8988T (cell line): ENCODE measurements at regions not wholly inside any gene's neighbourhood (a gene's known extent, or its start where the extent isn't known, plus 50 kb on each side); places are given as distances from the start of the nearest gene placed in this dataset.

ENCODE experiments used
- DNase-seq: peaks from one replicate; pipeline ENCODE4 v3.0.0; 2011

GRCh38 chr9:99594056-99594780, 227.5 kb upstream of the NR4A3 start:
- DNase-seq, result no peak

GRCh38 chr9:99595796-99596195, 225.9 kb upstream of the NR4A3 start:
- no peak for DNase-seq

GRCh38 chr9:99601571-99602111, 220.0 kb upstream of the NR4A3 start:
- no peak for DNase-seq

- DNase-seq, result no peak
These were observed 218.8 kb upstream of the NR4A3 start for GRCh38 chr9:99602854-99603253.

- DNase-seq, result no peak
These were observed 216.5 kb upstream of the NR4A3 start for GRCh38 chr9:99605016-99605743.

GRCh38 chr9:99606296-99606695, 215.4 kb upstream of the NR4A3 start:
- no peak for DNase-seq

- DNase-seq, result no peak
These were observed 214.7 kb upstream of the NR4A3 start for GRCh38 chr9:99606957-99607356.

GRCh38 chr9:99607842-99608448, 213.7 kb upstream of the NR4A3 start:
- no peak for DNase-seq

- no peak for DNase-seq
These were observed 207.3 kb upstream of the NR4A3 start for GRCh38 chr9:99614341-99614740.

- DNase-seq, result no peak
These were observed 200.6 kb upstream of the NR4A3 start for GRCh38 chr9:99621040-99621439.

GRCh38 chr9:99622679-99623078, 199.0 kb upstream of the NR4A3 start:
- DNase-seq, result no peak

- DNase-seq, result no peak
These were observed 197.8 kb upstream of the NR4A3 start for GRCh38 chr9:99623780-99624364.

- DNase-seq, result no peak
These were observed 197.0 kb upstream of the NR4A3 start for GRCh38 chr9:99624499-99625233.

- no peak for DNase-seq
These were observed 195.3 kb upstream of the NR4A3 start for GRCh38 chr9:99626426-99626825.

GRCh38 chr9:99628285-99628684, 193.4 kb upstream of the NR4A3 start:
- DNase-seq, result no peak

GRCh38 chr9:99628849-99629620, 192.7 kb upstream of the NR4A3 start:
- no peak for DNase-seq

GRCh38 chr9:99632349-99633038, 189.2 kb upstream of the NR4A3 start:
- DNase-seq, result no peak

GRCh38 chr9:99633265-99633664, 188.4 kb upstream of the NR4A3 start:
- DNase-seq, result no peak

GRCh38 chr9:99634186-99634585, 187.5 kb upstream of the NR4A3 start:
- no peak for DNase-seq

- no peak for DNase-seq
These were observed 186.7 kb upstream of the NR4A3 start for GRCh38 chr9:99635032-99635431.

- DNase-seq, result no peak
These were observed 184.0 kb upstream of the NR4A3 start for GRCh38 chr9:99637641-99638040.
